Hepatocyte (in vitro differentiated cells): ENCODE measurements at regions not wholly inside any gene's neighbourhood (a gene's known extent, or its start where the extent isn't known, plus 50 kb on each side); places are given as distances from the start of the nearest gene placed in this dataset.

Experiments used
- EZH2 ChIP-seq: fragments of 200-600 bp; sonication (generic); IDR thresholded peaks from 2 replicates; pipeline ENCODE4 v1.6.1; 2016; ENCODE audit warnings: antibody characterized with exemption, mild to moderate bottlenecking, borderline replicate concordance
- EZH2phosphoT487 ChIP-seq: fragments of 200-600 bp; sonication (generic); IDR thresholded peaks from one replicate; pipeline ENCODE4 v1.6.1; 2018; ENCODE audit warnings: antibody characterized with exemption, mild to moderate bottlenecking, low read depth, moderate library complexity; ENCODE audit not compliant: unreplicated experiment, severe bottlenecking
- TF ChIP-seq, protein P1 (sequence below): fragments of 200-600 bp; sonication (generic); IDR thresholded peaks from 2 replicates; pipeline ENCODE4 v1.5.1; 2016; ENCODE audit warnings: antibody characterized with exemption, mild to moderate bottlenecking; ENCODE audit not compliant: poor library complexity

DNA sequence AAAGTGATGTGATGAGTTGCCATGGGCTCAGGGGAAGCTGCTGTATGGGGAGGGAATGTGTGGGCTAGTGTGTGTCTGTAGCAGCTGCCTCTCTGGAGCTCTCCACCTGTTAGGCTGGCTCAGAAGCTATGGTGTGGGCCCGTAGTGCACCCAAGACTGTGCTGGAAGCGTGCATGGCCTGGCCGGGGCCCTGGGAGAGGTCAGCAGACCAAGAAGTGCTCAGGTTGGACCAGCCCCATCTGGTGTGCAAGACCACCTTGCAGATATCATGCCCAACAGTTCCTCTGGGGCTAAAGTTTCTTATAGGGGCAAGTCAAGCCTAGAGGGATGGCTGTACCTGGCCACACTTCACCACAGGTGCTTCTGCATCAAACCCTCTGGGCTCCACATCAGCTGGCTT, 274.4 kb upstream of the CCDC179 start:
- TF ChIP-seq, protein P1, sequence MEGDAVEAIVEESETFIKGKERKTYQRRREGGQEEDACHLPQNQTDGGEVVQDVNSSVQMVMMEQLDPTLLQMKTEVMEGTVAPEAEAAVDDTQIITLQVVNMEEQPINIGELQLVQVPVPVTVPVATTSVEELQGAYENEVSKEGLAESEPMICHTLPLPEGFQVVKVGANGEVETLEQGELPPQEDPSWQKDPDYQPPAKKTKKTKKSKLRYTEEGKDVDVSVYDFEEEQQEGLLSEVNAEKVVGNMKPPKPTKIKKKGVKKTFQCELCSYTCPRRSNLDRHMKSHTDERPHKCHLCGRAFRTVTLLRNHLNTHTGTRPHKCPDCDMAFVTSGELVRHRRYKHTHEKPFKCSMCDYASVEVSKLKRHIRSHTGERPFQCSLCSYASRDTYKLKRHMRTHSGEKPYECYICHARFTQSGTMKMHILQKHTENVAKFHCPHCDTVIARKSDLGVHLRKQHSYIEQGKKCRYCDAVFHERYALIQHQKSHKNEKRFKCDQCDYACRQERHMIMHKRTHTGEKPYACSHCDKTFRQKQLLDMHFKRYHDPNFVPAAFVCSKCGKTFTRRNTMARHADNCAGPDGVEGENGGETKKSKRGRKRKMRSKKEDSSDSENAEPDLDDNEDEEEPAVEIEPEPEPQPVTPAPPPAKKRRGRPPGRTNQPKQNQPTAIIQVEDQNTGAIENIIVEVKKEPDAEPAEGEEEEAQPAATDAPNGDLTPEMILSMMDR = no peak
- no peak for TF ChIP-seq EZH2
- no peak for TF ChIP-seq EZH2phosphoT487
